OCI-LY1 (cell line): ENCODE measurements at regions not wholly inside any gene's neighbourhood (a gene's known extent, or its start where the extent isn't known, plus 50 kb on each side); places are given as distances from the start of the nearest gene placed in this dataset.

Experiments
- EZH2 ChIP-seq: fragments of 200-600 bp; sonication (generic), shearing (Covaris generic); IDR thresholded peaks from 2 replicates; pipeline ENCODE4 v1.8.0; 2017; ENCODE audit warnings: borderline replicate concordance, mixed run types, mild to moderate bottlenecking, antibody characterized with exemption, low read length, moderate library complexity, mixed read lengths
- TF ChIP-seq, protein P1 (sequence below): fragments of 200-600 bp; sonication (generic), shearing (Covaris generic); IDR thresholded peaks from 2 replicates; pipeline ENCODE4 v1.5.1; 2017; ENCODE audit warnings: mild to moderate bottlenecking, antibody characterized with exemption, low read length, moderate library complexity, mixed read lengths

DNA sequence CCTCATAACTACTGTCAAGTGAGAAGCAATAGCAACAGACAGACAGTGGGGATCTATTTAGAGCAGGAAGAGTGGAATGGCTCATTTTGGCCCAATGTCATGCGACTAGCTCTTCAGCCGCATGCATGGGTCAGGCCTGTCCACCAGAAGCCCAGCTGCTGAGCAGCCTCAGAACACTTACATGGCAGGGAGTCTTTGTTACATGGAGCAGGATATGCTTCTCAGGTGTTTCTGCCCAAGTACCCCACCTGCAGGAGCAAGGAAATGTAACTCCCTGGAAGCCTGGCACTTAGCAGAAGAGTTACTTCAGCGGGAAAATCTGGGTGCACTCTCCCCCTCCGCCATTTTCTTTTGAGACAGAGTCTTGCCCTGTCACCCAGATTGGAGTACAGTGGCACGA lies 73.5 kb upstream of the ARHGAP5 start:
- TF ChIP-seq, protein P1, sequence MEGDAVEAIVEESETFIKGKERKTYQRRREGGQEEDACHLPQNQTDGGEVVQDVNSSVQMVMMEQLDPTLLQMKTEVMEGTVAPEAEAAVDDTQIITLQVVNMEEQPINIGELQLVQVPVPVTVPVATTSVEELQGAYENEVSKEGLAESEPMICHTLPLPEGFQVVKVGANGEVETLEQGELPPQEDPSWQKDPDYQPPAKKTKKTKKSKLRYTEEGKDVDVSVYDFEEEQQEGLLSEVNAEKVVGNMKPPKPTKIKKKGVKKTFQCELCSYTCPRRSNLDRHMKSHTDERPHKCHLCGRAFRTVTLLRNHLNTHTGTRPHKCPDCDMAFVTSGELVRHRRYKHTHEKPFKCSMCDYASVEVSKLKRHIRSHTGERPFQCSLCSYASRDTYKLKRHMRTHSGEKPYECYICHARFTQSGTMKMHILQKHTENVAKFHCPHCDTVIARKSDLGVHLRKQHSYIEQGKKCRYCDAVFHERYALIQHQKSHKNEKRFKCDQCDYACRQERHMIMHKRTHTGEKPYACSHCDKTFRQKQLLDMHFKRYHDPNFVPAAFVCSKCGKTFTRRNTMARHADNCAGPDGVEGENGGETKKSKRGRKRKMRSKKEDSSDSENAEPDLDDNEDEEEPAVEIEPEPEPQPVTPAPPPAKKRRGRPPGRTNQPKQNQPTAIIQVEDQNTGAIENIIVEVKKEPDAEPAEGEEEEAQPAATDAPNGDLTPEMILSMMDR, result no peak
- no peak for TF ChIP-seq EZH2
